ENCODE measurements at regions not wholly inside any gene's neighbourhood (a gene's known extent, or its start where the extent isn't known, plus 50 kb on each side); places are given as distances from the start of the nearest gene placed in this dataset.
A peak's percentile ranks its signal among the peaks of the same experiment; 100 is the strongest.

GRCh38 chrX:10101269-10101668 lies 55.5 kb upstream of the CLCN4 start:
- Histone ChIP-seq H3K4me3 (ENCODE audit: low read depth, low read length) (no peak overlapping the region), H3K27me3 (replicated peaks; ENCODE audit: control insufficient read depth, insufficient read depth, low read length) (no peaks in the 10 kb centered on the region), H3K9me3 (no peaks in the 10 kb centered on the region), H3K4me1 (peaks cover 11% of the 10 kb centered on the region), H3K36me3 (ENCODE audit: control insufficient read depth, insufficient read depth, low read length) (no peaks in the 10 kb centered on the region; the same call in 1 of the 2 replicates)
- Mint-ChIP-seq H3K27ac (ENCODE audit: unreplicated experiment) (peak overlapping the region; percentile 66), H3K9me3 (ENCODE audit: unreplicated experiment) (no peaks in the 10 kb centered on the region), H3K4me3 (ENCODE audit: unreplicated experiment) (no peak overlapping the region), H3K27me3 (ENCODE audit: insufficient read depth, unreplicated experiment) (no peaks in the 10 kb centered on the region), H3K4me1 (ENCODE audit: low read depth, unreplicated experiment) (peaks cover 16% of the 10 kb centered on the region), H3K36me3 (ENCODE audit: insufficient read depth, unreplicated experiment) (peaks cover 30% of the 10 kb centered on the region)
- ChIA-PET CTCF (no interaction called here), POLR2A (no interaction called here)
- intact Hi-C loops (cut with micrococcal nuclease; ENCODE audit: unreplicated experiment): no loop called here
- BruUV-seq (replicated peaks): no TSS peak
- TF ChIP-seq, protein P1, sequence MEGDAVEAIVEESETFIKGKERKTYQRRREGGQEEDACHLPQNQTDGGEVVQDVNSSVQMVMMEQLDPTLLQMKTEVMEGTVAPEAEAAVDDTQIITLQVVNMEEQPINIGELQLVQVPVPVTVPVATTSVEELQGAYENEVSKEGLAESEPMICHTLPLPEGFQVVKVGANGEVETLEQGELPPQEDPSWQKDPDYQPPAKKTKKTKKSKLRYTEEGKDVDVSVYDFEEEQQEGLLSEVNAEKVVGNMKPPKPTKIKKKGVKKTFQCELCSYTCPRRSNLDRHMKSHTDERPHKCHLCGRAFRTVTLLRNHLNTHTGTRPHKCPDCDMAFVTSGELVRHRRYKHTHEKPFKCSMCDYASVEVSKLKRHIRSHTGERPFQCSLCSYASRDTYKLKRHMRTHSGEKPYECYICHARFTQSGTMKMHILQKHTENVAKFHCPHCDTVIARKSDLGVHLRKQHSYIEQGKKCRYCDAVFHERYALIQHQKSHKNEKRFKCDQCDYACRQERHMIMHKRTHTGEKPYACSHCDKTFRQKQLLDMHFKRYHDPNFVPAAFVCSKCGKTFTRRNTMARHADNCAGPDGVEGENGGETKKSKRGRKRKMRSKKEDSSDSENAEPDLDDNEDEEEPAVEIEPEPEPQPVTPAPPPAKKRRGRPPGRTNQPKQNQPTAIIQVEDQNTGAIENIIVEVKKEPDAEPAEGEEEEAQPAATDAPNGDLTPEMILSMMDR (IDR thresholded peaks at IDR 0.05; ENCODE audit: insufficient read depth in 1 of 2, low read depth in 1 of 2, low read length in 1 of 2, severe bottlenecking in 1 of 2, unreplicated experiment in 1 of 2): no peak
- DNase-seq: peak; percentile 50 to 63

DNA sequence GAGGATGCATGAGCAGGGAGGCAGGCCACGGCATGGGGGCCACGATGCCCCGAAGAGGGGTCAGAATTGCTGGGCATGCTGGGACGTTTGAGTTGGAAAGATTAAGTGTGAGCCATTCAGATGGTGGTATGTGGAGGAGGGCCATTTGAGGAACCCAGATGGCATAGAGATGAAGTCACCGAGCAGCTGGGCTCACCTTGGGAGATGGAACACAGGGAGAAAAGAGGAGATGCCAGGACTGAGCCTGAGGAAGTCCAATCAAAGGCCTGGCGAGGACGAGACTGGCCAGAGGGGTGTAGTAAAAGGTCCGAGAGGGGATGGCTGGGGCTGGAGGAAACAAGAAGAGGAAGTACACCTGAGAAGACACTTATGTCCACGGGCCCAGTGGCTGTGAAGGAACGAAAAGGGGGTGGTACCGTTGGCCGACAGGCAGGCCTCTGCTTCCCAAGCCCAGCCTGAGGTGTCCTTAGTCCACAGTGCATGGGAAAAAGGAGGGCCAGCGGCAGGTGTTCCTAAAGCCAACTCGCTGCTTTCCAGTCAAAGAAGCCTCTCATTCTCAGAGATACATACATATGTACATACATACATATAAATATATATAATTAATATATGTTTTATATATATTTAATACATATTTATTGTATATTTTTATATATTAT lies 54.6 kb upstream of the CLCN4 start:
- TF ChIP-seq, protein P1 (IDR thresholded peaks at IDR 0.05; ENCODE audit: insufficient read depth in 1 of 2, low read depth in 1 of 2, low read length in 1 of 2, severe bottlenecking in 1 of 2, unreplicated experiment in 1 of 2): no peak
- POLR2A ChIA-PET: no interaction called here
- intact Hi-C loops (cut with micrococcal nuclease; ENCODE audit: unreplicated experiment): no loop called here
- peaks cover 11% of the 10 kb centered on the region for H3K4me1 ChIP-seq
- no TSS peak for BruUV-seq (replicated peaks)
- peaks cover 24% of the 10 kb centered on the region for H3K36me3 Mint-ChIP-seq (ENCODE audit: insufficient read depth, unreplicated experiment)
- no peak overlapping the region for H3K4me3 Mint-ChIP-seq (ENCODE audit: unreplicated experiment)
- no peaks in the 10 kb centered on the region; the same call in 1 of the 2 replicates for H3K36me3 ChIP-seq (ENCODE audit: control insufficient read depth, insufficient read depth, low read length)
- H3K27me3 ChIP-seq (replicated peaks; ENCODE audit: control insufficient read depth, insufficient read depth, low read length): no peaks in the 10 kb centered on the region
- H3K9me3 ChIP-seq: no peaks in the 10 kb centered on the region
- H3K27ac Mint-ChIP-seq (ENCODE audit: unreplicated experiment): peak overlapping the region; percentile 66
- H3K4me1 Mint-ChIP-seq (ENCODE audit: low read depth, unreplicated experiment): peaks cover 16% of the 10 kb centered on the region
- no peak for DNase-seq
- CTCF ChIA-PET: no interaction called here
- no peak overlapping the region for H3K4me3 ChIP-seq (ENCODE audit: low read depth, low read length)
- H3K27me3 Mint-ChIP-seq (ENCODE audit: insufficient read depth, unreplicated experiment): no peaks in the 10 kb centered on the region
- no peaks in the 10 kb centered on the region for H3K9me3 Mint-ChIP-seq (ENCODE audit: unreplicated experiment)

DNA sequence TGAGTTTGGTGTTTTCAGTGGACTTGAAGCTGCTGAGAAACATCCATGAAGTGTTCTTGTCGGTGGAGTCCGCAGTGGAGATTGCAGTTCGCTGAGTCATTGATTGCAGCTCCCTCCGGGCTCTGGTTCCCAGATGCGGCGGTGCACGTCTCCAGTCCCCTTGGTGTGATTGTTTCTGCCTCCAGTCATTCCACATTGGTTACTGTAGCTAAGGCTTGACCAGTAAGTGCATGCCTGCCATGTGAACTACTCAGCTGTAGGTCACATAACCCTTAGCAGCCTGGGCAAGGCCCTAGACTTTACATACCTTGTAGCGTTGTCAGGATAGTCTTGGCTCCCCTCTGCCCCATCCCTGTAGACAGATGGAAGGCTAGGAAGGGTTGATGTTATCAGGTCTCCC lies 53.8 kb upstream of the CLCN4 start:
- Mint-ChIP-seq H3K27me3 (ENCODE audit: insufficient read depth, unreplicated experiment) (no peaks in the 10 kb centered on the region), H3K4me1 (ENCODE audit: low read depth, unreplicated experiment) (peaks cover 16% of the 10 kb centered on the region), H3K27ac (ENCODE audit: unreplicated experiment) (no peak overlapping the region), H3K9me3 (ENCODE audit: unreplicated experiment) (no peaks in the 10 kb centered on the region), H3K4me3 (ENCODE audit: unreplicated experiment) (no peak overlapping the region), H3K36me3 (ENCODE audit: insufficient read depth, unreplicated experiment) (peaks cover 24% of the 10 kb centered on the region)
- ChIA-PET POLR2A (no interaction called here), CTCF (no interaction called here)
- no TSS peak for BruUV-seq (replicated peaks)
- intact Hi-C loops (cut with micrococcal nuclease; ENCODE audit: unreplicated experiment): no loop called here
- Histone ChIP-seq H3K4me3 (ENCODE audit: low read depth, low read length) (no peak overlapping the region), H3K27me3 (replicated peaks; ENCODE audit: control insufficient read depth, insufficient read depth, low read length) (no peaks in the 10 kb centered on the region), H3K4me1 (peaks cover 11% of the 10 kb centered on the region), H3K9me3 (no peaks in the 10 kb centered on the region), H3K36me3 (ENCODE audit: control insufficient read depth, insufficient read depth, low read length) (no peaks in the 10 kb centered on the region; the same call in 1 of the 2 replicates)
- DNase-seq: no peak
- TF ChIP-seq, protein P1 (IDR thresholded peaks at IDR 0.05; ENCODE audit: insufficient read depth in 1 of 2, low read depth in 1 of 2, low read length in 1 of 2, severe bottlenecking in 1 of 2, unreplicated experiment in 1 of 2): no peak

Data from Caco-2 (cell line).